MV-4-11 (cell line): ENCODE measurements at regions not wholly inside any gene's neighbourhood (a gene's known extent, or its start where the extent isn't known, plus 50 kb on each side); places are given as distances from the start of the nearest gene placed in this dataset.

ENCODE experiments used
- DNase-seq: peaks from one replicate; lab custom pipeline; 2025; lab: John Stamatoyannopoulos, UW

DNA sequence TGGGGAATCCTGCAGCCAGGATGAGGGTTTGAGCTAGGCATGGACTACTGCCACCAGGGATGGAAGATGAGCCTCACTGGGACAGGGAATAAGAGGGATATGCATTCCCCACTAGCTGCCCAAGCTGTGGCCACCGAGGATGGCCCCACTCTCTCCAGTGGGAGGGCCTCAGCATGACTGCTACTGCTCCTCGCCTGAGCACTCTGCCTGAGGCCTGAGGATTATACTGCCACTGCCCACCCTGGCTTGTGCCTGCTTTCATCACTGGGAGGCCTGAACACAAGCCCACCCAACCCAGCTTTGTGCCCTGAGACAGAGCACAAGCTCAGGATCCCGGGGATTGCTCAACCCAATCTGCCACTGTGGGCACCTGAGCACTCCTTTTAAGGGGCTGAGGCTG is 425.6 kb downstream of the RASEF start:
- DNase-seq: no peak

DNA sequence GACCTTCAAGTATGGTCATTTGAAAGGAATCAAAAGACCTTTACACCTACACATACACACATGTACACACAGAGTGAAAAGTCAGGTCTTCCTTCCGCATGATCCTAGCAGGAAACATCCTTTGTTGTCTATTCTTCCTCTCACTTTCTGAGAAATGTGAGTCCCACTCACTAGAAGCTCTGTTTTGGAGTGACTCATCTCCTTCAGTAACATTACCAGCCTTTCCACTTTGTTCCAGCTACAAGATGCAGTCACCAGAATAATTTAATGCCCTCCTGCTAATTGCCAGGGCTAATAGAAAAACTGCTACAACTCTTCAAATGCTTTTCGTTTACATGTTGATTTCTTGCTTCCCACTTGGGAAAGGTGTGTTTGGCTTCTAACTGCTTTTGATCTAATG is 417.3 kb downstream of the RASEF start:
- no peak for DNase-seq

GRCh38 chr9:82650368-82650767 is 412.6 kb downstream of the RASEF start:
- DNase-seq: no peak

GRCh38 chr9:82651474-82651873 is 411.5 kb downstream of the RASEF start:
- no peak for DNase-seq

GRCh38 chr9:82665324-82665723 is 397.6 kb downstream of the RASEF start:
- DNase-seq: no peak

DNA sequence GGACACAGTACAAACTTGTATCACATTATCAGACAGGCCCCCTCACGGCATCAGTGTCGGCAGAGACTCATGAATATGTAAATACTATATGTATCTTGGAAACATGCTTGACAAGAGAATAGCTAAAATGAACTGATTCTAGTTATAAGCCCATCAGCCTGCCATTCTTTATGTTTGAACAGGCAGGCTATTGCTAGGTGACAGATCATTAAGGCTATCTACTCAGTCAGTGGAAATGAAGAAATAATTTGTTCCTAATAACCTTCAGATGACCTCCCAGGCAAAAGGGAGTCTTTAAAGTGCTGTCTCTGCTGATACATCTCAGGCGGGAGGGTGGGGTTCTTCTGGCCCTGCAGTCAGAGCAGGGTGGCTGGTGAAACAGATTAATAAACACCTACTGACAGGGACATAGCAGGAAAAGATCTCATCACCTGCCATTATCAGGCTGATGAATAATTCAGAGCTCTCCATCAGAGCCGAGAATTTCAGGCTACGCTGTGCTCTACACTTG is 394.2 kb downstream of the RASEF start:
- DNase-seq: no peak

GRCh38 chr9:82670000-82670399 is 392.9 kb downstream of the RASEF start:
- DNase-seq: no peak

DNA sequence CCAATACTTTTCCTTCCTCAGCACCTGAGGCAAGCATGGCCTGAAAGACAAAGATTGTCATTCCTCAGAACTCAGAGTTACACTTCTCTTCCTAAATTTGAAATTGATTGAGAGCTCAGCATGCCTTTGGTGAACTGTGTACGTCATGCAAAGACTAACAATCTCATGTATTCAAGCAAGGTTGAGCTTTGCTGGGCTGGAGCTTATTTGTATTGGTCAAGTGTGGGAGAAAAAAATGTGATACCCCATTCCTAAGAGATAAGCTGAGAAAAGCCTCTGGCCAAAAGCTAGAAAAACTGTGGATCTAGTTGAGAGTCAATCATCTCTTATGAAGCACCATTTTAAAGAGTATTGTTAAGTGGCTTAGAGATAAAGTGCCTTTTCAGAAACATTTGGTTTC is 392.2 kb downstream of the RASEF start:
- DNase-seq: no peak

DNA sequence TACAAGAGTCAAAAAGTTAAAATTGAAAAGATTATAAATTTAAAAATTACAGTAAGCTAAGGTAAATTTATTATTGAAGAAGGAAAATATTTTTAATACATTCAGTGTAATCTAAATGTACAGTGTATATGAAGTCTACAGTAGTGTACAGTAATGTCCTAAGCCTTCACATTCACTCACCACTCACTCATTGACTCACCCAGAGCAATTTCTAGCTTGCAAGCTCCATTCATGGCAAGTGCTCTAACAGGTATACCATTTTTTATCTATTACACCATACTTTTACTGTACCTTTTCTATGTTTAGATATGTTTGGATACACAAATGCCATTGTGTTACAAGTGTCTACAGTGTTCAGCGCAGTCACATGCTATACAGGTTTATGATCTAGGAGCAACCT is 389.7 kb downstream of the RASEF start:
- DNase-seq: no peak

DNA sequence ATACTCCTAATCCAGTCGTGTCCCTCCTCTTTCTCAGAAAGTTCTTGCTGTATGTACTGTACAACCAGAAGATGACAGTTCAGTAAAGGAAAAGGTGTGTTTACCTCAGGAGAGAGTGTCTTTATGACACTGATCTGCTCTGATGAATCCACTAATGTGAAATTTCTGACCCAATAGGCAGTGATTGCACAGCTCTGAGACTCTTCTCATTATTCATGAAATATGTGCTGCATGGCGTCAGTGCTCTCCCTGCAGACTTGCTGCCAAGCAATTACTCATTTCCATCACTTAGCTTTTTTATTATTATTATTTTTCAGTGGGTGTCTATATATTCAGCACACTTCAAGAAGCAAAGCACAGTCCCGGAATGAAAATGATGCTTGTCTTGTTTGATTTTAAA is 389.0 kb downstream of the RASEF start:
- DNase-seq: no peak

- no peak for DNase-seq
Observed at GRCh38 chr9:82675102-82675501, 387.8 kb downstream of the RASEF start.

DNA sequence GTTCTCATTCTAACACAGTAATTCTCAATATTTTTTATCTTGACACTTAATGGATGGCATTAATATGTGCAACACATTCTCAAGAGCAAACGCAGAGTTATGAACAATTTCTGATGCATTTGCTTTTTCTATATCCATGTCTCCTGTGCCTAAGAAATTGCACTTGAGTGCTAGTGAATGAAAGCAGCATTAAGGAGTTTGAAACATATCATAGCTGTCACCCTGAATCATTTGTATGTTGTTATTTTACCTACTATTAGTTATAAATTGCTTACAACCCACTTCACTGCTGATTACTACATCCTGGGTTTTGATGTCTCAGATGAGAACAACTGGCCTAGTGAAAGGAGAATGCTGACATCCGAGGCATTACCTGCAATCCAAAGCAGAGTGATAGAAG is 387.3 kb downstream of the RASEF start:
- DNase-seq: no peak

DNA sequence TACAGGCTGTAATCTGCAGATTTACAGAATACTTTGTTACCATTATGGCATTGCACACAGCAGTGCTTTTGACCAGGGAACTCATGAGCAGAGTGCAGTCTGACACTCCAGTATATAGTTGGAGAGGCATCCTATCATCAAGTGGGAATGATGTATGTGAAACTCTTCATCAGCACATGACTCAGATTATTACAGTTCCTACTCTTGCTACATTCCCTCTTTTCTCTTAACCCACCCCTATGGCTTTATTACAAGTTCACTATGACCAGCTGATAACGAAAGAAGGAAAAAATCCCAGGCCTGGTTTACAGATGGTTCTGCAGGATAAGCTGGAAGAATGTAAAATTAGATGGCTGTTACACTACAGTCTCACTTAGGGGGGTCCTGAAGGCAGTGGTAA is 385.9 kb downstream of the RASEF start:
- DNase-seq: no peak

DNA sequence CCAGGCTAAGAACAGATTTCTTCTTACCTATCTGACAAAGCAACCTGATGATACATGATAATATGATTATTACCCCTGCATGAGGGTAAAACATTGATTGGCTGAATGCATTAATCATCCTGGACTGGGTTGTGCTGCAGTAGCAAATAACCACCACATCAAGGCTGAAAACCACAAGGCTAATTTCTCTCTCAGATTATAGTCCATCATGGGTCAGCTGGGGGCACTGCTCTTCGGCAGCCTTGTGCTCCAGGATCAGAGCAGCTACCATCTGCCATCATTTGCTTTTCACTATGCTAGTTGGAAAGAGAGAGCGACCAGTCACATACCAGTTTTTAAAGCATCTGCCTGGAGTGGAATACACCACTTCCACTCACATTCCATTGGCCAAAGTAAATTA is 383.5 kb downstream of the RASEF start:
- DNase-seq: no peak

DNA sequence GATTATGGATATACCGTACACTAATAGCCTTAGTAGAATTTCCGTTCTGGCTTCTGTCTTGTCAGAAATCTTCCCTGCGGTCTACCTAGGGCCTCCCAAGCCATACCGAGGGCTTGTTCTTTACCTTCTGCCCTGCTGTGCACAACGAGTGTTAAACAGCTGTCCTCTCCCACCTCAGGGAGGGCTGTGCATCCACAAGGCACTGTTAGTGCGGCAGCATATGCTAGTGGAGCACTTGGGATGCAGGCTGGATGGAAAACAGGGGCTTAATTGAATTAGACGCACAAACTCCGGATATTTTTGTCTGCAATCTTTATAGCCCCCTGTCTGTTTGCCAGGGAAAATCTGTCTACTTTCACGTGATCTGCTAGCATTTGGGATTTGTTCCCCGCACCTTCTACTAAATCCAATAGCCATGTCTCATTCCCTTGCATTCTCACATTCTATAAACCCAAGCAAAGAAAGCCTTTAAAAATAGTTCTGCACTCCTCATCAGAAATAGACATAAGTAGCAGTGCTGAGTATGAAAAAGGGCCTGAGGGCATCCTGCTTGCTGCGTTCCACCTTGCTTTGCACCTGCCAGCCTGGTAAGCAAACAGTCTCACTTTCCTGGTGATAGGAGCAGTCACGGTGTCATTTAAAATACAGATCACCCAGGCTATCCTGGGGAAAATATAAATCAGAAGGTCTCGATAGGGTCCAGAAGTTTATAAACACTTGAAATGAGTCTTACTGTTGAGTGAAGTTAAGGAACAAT is 382.6 kb downstream of the RASEF start:
- DNase-seq: no peak

GRCh38 chr9:82681809-82682208 is 381.1 kb downstream of the RASEF start:
- no peak for DNase-seq

GRCh38 chr9:82682431-82682830 is 380.5 kb downstream of the RASEF start:
- DNase-seq: no peak

- no peak for DNase-seq
Observed at GRCh38 chr9:82695704-82696103, 367.2 kb downstream of the RASEF start.

DNA sequence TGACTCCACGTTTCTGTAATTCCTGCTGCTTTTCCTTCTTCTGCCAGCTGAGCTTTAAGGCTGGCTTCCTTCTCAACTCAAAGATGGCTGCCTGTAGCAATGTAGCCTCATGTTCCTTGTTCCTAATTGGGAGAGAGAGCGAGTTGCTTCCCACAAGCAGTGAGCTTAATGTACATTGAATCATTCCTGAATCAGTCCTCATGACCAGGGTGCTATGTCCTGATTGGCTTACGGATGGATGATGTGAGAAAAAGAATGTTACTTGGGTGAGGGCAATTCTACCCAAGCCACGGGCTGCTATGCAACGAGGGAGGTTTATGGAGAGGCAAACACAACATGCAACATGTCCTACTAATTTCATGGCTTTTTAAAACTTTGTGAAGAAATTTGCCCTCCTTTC is 356.2 kb downstream of the RASEF start:
- no peak for DNase-seq

DNA sequence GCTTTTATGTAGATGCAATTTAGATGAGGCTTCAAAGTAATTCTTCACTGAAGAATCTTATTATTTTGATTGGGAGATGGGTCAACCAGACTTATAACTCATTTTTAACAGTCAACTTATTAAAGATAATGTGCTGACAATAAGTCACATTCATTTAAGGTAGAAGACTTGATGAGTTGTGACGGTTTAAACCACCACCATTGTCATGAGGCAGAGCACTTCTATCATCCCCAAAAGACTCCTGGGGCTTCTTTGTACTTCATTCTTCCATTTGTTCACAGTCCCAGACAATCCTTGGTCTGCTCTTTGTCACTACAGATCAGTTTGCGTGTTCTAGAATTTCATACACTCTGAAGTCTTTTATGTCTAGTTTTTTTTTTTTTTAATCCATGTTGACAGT is 346.1 kb downstream of the RASEF start:
- no peak for DNase-seq

DNA sequence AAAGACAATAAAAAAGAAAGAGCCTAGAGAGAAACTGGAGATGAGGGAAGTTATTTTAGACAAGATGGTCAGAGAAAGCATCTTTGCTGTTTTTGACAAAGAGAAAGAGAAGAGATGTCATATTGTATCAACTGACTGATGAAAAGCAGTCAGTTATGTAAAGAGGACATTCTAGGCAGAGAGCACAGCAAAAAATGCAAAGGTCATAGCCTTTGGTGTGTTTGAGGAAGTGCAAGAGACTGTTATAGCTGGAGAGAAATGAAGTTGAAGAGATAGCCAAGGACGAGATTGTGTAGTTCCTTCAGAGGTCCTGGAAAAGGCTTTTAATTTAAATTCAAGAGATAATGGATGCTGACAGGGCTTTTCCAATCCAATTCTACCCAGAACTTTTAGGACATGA is 342.4 kb downstream of the RASEF start:
- peak; percentile 59 for DNase-seq

DNA sequence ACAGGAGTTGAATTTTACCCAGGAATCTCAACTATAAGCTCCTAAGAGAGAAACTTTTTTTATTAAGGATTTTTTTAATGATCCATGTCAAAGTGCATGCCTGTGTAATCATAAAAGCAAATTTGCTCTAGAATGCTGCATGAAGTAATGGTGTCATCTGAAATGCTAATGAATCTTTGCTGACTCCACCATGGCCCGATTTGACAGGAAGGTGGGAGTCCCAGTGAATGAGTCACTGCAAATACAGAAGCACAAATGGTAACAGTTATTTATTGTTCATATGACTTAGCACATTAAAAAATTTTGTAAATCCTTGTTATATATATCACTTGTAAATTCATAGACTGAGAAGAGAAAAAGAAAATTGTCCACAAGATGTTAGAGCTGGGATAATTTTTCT is 341.3 kb downstream of the RASEF start:
- DNase-seq: no peak

- DNase-seq: no peak
Observed at GRCh38 chr9:82722051-82722450, 340.9 kb downstream of the RASEF start.

- DNase-seq: no peak
Observed at GRCh38 chr9:82722561-82722960, 340.4 kb downstream of the RASEF start.
